Esophagus squamous epithelium (tissue), 4 donors: ENCODE measurements at regions not wholly inside any gene's neighbourhood (a gene's known extent, or its start where the extent isn't known, plus 50 kb on each side); places are given as distances from the start of the nearest gene placed in this dataset.

ENCODE experiments used
- POLR2A ChIP-seq, 4 donors: fragments of 450-650 bp; IDR thresholded peaks; one replicate each; pipeline ENCODE4 v1.6.1; 2017; ENCODE audit warnings: antibody characterized with exemption in 4 of 4, mild to moderate bottlenecking in 4 of 4, moderate library complexity in 3 of 4
- TF ChIP-seq, protein P1 (sequence below), 6 experiments: fragments of 450-650 bp in 4 of 6; fragments of 200-600 bp in 2 of 6; sonication (generic) in 2 of 6; IDR thresholded peaks; one replicate each; pipeline ENCODE4 v1.5.1; 2016 to 2019; ENCODE audit warnings: antibody characterized with exemption in 6 of 6, mild to moderate bottlenecking in 4 of 6, moderate library complexity in 4 of 6

DNA sequence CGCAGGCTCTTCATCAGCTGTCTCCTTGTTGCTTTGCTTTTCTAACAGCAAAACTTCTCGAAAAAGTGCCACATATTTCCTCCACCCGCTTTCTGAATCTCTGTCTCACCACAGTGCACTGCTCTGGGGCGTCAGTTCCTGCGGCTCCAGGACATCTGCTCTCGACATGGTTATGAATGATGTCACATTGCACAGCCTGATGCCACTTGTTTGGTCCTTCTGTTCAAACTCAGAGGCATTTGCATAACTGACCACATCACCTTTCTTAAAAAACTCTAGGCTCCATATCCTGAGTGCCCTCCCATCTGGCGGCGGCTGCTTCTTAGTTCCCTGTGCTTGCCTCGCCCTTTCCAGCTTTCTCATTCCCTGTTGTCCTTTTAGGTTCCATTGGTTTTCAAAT lies 469.3 kb upstream of the COBL start:
- TF ChIP-seq POLR2A (IDR thresholded peaks at IDR 0.05) = no peak
- TF ChIP-seq, protein P1, sequence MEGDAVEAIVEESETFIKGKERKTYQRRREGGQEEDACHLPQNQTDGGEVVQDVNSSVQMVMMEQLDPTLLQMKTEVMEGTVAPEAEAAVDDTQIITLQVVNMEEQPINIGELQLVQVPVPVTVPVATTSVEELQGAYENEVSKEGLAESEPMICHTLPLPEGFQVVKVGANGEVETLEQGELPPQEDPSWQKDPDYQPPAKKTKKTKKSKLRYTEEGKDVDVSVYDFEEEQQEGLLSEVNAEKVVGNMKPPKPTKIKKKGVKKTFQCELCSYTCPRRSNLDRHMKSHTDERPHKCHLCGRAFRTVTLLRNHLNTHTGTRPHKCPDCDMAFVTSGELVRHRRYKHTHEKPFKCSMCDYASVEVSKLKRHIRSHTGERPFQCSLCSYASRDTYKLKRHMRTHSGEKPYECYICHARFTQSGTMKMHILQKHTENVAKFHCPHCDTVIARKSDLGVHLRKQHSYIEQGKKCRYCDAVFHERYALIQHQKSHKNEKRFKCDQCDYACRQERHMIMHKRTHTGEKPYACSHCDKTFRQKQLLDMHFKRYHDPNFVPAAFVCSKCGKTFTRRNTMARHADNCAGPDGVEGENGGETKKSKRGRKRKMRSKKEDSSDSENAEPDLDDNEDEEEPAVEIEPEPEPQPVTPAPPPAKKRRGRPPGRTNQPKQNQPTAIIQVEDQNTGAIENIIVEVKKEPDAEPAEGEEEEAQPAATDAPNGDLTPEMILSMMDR (IDR thresholded peaks at IDR 0.05) = no peak
